ENCODE measurements at regions not wholly inside any gene's neighbourhood (a gene's known extent, or its start where the extent isn't known, plus 50 kb on each side); places are given as distances from the start of the nearest gene placed in this dataset.

DNA sequence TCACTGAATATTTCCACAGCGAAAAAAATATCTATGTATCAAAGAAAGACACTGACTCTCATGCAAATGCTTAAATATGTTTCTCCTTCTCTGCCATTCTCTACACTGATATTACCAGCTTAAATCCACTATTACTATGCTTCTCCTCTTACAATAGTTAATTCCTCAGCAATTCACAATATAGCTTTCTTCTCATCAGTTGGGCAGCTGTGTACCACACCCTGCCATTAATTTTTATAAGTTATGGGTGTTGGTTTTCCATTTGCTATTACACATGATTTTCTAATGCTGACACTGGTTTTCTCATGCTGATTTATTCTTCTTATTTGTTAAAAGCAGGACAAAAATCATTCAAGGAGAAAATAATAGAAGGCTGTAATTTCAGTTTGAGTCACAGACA, 251.8 kb downstream of the TBX15 start:
- no peak for DNase-seq (ENCODE audit: low spot score)

DNA sequence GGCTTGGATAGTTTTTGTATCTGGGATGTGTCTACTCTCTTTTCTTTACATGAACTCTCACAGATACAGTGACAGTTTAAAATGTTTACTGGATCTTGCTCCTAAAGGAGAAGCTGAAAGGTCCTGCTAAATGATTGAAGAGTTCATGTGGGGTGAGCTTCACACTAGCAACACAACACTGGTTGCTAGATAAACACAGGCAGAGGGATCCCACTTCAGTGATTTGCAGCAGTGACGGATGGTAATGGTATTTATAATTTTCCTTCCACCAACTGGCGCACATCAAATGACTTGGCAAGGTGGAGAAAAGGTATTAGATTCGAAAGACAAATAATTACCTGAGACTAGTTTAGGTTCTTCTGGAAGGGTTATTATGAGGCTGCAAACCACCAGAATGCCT, 270.2 kb downstream of the TBX15 start:
- DNase-seq (ENCODE audit: low spot score) = no peak

DNA sequence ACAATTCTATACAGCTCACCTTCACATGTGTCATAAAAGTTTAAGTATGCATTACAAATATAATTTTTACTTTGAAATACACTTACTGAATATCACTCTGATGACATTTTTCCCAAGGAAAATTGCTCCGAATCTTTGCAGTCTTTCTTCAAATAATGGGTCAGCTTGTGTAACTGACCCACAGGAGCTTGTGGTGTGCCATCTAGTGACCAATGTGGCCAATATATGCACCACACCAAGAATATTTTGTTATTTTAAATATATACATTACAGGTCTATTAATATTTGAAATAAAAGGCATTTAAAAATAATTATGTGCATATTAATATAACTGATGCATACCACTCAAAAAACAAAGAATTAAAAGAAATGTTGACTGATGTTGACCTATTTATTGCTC, 271.4 kb downstream of the TBX15 start:
- DNase-seq (ENCODE audit: low spot score) = no peak

DNA sequence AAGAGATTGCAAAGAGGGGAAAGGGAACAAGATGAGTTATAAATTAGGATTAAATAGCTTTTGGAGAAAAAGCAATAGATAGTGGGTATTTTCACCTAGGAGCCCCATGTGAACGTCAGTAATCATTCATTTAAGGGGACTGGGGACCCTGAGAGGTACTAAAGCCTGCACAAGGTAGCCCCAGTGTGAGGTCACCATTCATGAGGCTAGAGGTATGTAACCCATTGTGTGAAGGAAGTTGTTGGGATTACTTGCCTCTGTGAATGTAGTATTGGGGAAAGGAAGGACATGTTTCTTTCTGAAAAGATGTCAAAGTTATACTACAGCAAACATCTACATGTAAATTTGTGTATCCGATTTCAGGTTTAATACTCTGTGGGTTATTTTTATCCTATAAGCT, 276.8 kb downstream of the TBX15 start:
- no peak for DNase-seq (ENCODE audit: low spot score)

GRCh38 chr1:118698911-118699310, 289.2 kb downstream of the TBX15 start:
- no peak for DNase-seq (ENCODE audit: low spot score)

DNA sequence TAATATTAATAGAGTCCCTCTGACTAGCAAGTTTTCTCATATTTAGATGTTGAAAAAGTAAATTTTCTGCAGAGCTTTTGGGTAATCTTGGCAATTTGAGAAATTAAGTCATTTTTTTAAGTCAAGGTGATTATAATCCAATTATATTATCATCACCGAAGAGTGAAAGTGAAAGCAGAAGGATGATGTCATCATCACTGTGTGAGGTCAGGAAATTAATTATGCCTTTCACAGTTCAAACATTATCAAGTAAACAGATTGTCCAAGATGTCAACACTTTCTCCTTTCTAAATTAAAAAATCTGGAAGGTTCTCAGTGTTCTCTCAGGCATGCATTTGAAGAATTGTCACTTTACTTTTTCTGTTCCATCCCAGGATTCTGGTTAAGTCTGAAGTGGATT, 296.0 kb downstream of the TBX15 start:
- no peak for DNase-seq (ENCODE audit: low spot score)

DNA sequence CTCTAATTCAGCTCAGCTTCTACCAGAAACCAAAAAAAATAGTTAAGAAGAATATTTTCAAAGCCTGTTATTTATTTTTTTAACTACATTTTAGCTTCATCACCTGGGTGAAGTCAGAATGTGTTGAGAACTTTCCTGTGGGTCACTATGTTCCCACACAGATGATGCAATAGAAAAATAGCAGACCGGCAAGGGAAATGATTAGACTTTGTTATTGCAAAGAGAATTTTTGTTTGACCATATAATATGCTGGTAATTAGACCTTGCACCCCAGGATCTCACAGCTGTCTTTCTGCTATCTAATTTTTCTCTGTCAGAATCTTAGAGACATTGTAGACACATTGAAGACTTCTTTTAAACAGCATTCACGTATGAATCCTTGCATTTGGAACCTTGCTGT, 299.3 kb downstream of the TBX15 start:
- no peak for DNase-seq (ENCODE audit: low spot score)

DNA sequence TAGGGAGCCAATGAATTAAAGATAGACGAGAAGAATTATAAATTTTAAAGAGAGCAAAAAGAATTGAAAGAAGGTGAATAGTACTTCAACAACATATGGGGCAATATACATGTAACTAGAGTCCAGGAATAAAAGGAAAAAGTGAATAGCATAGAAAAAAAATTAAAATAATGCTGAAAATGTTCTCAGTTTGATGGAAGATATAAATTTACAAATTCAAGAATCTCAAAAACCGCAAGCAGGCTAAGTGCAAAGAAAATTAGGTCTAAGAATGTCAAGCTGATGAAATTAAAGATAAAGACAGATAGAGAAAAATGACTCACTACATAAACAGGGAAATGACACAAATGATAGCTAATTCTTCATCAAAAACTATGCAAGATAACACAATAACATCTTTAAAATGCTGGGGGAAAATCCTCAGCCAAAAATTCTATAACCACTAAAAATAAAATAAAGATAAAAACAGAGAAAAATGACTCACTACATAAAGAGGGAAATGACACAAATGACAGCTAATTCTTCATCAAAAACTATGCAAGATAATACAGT, 326.3 kb downstream of the TBX15 start:
- DNase-seq (ENCODE audit: low spot score) = no peak

DNA sequence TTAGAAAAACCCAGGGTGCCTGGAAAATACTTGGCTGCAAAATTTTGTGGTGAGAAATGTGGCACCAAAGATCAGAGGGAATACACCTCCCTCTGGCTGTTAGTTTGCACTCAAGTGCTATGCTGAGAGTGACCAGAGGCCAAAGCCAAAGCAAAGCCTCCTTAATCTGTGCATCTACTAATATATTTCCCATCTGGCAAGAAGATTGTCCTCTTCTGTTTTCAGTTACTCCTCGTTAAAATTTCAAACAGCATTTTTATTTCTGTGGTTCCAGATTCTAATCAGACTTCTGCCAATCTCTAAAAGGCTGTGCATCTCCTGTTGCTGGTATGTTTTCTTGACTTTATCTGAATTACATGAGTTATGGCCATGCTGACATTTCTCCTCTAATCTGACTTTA, 327.4 kb downstream of the TBX15 start:
- DNase-seq (ENCODE audit: low spot score) = no peak

DNA sequence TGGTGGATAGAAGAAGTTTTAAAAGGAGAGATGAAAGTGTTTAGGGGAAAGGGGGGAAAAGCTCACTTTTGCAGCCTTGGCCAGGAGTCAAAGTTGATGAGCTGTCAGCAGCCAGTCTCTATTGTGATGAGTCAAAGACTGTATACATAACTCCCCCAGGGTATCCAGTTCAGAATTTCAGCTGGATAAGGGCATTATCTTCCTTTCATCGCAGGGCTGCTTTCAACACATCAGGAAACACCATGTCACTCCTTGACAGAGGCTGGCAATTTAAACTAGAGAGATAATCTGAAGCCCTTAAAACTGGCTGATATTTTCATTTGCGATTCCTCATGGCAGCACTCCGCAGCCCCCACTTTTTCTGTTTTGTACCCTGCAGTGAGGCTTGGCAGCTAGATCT, 328.5 kb downstream of the TBX15 start:
- no peak for DNase-seq (ENCODE audit: low spot score)

GRCh38 chr1:118650107-118650807, 337.9 kb downstream of the TBX15 start:
- DNase-seq (ENCODE audit: low spot score) = no peak

DNA sequence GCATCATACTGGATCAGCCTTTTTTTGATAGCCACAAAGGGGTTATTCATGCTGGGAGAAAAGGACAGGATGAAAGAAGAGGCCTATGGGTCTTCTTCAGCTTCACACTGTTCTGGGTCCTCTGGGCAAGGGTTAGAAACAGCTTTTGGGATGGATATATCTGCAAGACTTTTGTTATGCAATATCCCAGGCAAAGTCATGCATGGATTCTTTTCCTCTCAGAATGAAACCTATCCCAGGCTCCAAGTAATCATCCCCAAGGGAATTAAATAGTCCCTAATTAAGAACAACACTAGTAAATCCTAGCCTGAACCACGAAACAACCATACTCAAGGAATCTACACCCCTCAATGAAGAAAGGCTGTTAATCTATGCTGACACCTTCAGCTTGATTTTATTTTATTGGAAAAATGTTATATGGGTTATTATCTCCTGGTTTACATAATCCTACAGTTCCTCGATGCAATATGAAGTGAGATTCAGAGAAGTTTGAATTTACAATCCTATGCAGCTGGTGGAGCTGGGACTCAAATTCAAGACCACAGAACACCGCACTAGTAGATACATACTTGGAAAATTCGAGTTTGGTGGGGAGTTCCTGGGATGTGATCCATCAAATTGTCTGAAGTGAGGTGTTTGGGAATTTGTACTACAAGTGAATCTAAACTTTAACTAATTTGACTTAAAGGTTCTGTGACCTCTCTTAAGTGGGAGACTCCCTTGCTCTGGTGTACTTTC, 338.6 kb downstream of the TBX15 start:
- DNase-seq (ENCODE audit: low spot score) = no peak

DNA sequence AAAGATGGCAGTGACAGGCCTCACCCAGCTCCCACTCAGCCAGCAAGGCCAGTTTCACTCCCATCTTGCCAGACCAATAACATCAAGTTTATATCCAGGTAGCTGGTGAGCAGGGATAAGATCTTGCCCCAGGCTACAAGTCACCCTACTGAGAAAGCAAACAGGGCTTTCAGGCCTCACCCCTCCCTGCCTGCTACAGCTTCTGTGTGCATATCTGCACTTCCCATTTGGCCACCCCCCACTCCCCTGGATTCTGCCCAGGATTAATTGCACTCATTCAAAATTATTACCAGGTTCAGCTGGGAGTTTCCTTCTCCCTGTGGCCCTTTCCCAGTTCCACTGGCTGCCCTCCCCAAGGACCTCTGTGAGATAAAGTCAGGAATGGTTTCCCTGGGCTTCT, 352.1 kb downstream of the TBX15 start:
- DNase-seq (ENCODE audit: low spot score) = no peak

DNA sequence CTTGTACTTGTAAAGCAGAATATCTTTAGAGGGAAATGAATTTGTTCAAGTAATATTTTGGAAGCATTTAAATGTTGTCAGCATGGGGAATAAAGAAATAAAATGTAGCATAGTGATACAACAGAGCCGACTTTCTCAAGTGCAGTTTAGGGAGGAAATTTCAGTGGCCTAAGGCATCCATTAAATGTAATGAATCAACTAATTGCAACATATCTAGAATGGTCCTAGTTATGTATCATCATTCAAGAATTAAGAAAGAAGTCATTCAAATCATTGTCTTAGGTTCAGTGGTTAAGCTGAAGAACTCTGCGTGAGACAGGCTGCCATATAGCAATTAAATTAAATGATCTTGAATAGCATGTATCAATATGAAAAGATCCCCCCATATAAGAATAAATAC, 360.7 kb downstream of the TBX15 start:
- DNase-seq (ENCODE audit: low spot score) = no peak

- DNase-seq (ENCODE audit: low spot score) = no peak
These were observed 366.3 kb downstream of the TBX15 start for GRCh38 chr1:118621839-118622238.

- DNase-seq (ENCODE audit: low spot score) = no peak
These were observed 369.4 kb downstream of the TBX15 start for GRCh38 chr1:118618618-118619340.

DNA sequence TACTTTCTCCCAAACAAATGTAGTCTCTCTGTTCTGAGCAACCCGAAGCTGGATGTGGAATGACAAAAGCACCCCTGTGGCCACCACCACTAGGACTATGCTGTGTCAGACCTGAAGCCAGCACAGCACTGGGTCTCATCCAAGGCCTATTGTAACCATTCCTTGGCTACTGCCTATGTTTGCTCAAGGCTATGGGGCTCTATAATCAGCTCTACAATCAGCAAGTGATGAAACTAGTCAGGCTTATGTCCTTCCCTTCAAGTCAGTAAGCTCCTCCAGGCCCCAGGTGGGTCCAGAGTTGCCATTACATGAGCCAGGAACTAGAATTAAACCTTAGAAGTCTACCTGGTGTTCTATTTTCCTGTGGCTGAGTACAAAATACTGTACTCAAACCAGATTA, 370.2 kb downstream of the TBX15 start:
- no peak for DNase-seq (ENCODE audit: low spot score)

DNA sequence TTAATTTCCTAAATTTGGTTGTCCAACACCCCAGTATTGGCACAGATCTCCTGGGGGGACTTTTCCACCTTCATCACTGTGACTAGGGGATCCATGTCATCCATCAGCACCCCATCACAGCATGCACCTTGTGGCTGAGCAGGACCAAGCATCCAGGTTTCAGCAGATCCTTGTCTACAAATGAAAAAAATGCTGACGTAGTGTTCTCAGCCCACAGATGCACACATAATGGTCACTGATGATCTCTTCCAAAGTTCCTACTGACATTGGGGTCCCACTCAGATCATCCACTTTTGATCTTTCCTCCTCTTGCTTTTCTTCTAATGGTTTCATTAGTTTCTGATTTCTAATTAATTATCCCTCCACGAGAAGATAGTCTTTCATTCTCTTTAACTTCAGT, 373.1 kb downstream of the TBX15 start:
- no peak for DNase-seq (ENCODE audit: low spot score)

DNA sequence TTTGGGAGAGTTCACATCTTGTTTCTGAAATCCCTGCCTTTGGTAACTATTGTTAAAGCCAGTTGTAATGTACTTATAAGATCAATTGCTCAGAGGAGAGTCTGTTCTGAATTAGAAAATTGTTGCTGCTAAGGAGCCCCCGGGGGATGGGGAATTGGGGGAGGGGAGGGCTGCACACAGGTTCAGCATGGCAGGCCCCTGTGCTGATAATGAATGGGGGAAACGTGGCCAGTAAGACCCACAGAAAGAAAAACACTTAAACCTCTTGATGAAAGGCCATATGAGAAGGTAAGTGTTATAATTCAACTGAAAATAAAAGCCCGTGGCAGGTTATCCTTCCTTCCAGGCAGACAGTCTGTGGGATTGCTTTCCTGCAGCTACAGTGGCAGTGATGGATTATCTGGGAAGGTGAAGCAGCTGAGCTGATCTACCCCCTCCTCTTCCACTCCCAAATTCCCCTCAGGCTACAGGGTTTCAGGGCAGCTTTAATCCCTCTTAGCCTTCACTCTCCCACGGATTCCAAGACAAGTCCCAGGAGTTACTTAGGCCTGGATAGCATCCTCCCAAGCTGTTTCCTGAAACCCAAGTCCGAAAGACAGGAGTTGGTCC, 398.8 kb downstream of the TBX15 start:
- DNase-seq (ENCODE audit: low spot score) = peak; percentile 46

- DNase-seq (ENCODE audit: low spot score) = no peak
These were observed 399.6 kb downstream of the TBX15 start for GRCh38 chr1:118588566-118588965.

- DNase-seq (ENCODE audit: low spot score) = no peak
These were observed 393.2 kb upstream of the SPAG17 start for GRCh38 chr1:118578276-118578675.

DNA sequence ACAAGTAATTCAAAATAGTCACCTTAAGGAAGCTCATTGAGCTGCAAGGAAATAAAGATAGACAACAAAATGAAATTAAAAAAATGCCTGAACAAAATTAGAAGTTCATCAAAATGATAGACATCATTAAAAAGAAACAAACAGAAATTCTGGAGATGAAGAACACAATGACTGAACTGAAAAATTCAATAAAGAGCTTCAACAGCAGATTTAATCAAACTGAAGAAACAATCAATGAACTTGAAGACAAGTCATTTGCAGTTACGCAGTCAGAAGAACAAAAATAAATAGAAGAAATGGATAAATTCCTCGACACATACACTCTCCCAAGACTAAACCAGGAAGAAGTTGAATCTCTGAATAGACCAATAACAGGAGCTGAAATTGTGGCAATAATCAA, 390.0 kb upstream of the SPAG17 start:
- DNase-seq (ENCODE audit: low spot score) = no peak
